Activated CD4-positive, CD25-positive, alpha-beta regulatory T cell (primary cell): ENCODE measurements at regions not wholly inside any gene's neighbourhood (a gene's known extent, or its start where the extent isn't known, plus 50 kb on each side); places are given as distances from the start of the nearest gene placed in this dataset.

Experiments
- DNase-seq, 4 experiments: peaks; one replicate each; lab custom pipeline; 2025; lab: John Stamatoyannopoulos, UW

GRCh38 chr12:132439333-132439904, 50.5 kb upstream of the FBRSL1 start:
- no peak for DNase-seq

GRCh38 chr12:132438726-132439125, 51.2 kb upstream of the FBRSL1 start:
- DNase-seq = no peak

- DNase-seq = no peak
Observed at GRCh38 chr12:132437943-132438700, 51.8 kb upstream of the FBRSL1 start.

- DNase-seq = no peak
Observed at GRCh38 chr12:132437252-132437932, 52.6 kb upstream of the FBRSL1 start.

GRCh38 chr12:132436791-132437251, 53.1 kb upstream of the FBRSL1 start:
- DNase-seq = no peak

- no peak for DNase-seq
Observed at GRCh38 chr12:132435486-132436187, 54.3 kb upstream of the FBRSL1 start.

GRCh38 chr12:132433641-132434395, 56.1 kb upstream of the FBRSL1 start:
- DNase-seq = no peak

- DNase-seq = no peak
Observed at GRCh38 chr12:132432721-132433577, 57.0 kb upstream of the FBRSL1 start.

GRCh38 chr12:132432126-132432705, 57.7 kb upstream of the FBRSL1 start:
- no peak for DNase-seq

GRCh38 chr12:132430838-132431774, 58.8 kb upstream of the FBRSL1 start:
- DNase-seq = no peak

GRCh38 chr12:132429946-132430643, 59.9 kb upstream of the FBRSL1 start:
- peak in 2 of 4 experiments; percentile 46 to 49 for DNase-seq

- no peak for DNase-seq
Observed at GRCh38 chr12:132429602-132429945, 60.4 kb upstream of the FBRSL1 start.

GRCh38 chr12:132428936-132429601, 60.9 kb upstream of the FBRSL1 start:
- DNase-seq = no peak

- no peak for DNase-seq
Observed at GRCh38 chr12:132427999-132428935, 61.7 kb upstream of the FBRSL1 start.

GRCh38 chr12:132427174-132427768, 62.7 kb upstream of the FBRSL1 start:
- no peak for DNase-seq

- DNase-seq = no peak
Observed at GRCh38 chr12:132426349-132427173, 63.4 kb upstream of the FBRSL1 start.
